H1 (cell line): ENCODE measurements at regions not wholly inside any gene's neighbourhood (a gene's known extent, or its start where the extent isn't known, plus 50 kb on each side); places are given as distances from the start of the nearest gene placed in this dataset.

ENCODE experiments used
- CTCF ChIA-PET: fragments of 300-600 bp; sonication (Branson Sonifier 250); formaldehyde crosslinking; loops from one replicate; lab custom pipeline; 2021; ENCODE audit not compliant: partially characterized antibody; lab: Charles Lee
- POLR2A ChIA-PET: fragments of 300-600 bp; sonication (Branson Sonifier 250); formaldehyde crosslinking; loops from one replicate; lab custom pipeline; 2021; ENCODE audit warnings: inconsistent platforms; ENCODE audit not compliant: partially characterized antibody; lab: Charles Lee
- DNase-seq, 2 experiments: peaks; one replicate each; pipeline versions ENCODE4 v3.0.0 to v3.0.0-alpha.2; 2010 to 2022; ENCODE audit warnings: low spot score in 2 of 2, low read depth in 1 of 2, mixed read lengths in 1 of 2
- FAIRE-seq: peaks from 2 replicates; lab custom pipeline; 2011; peaks lifted over from hg19 to GRCh38; lab: Jason Lieb, UNC
- H2AFZ ChIP-seq: 2 replicates; pipeline ENCODE4 v1.8.1; 2012; ENCODE audit warnings: low read length, inconsistent platforms
- H2AK5ac ChIP-seq: 2 replicates; pipeline ENCODE4 v1.6.1; 2013; ENCODE audit warnings: low read depth, low read length
- H2BK120ac ChIP-seq: replicated peaks from 2 replicates; pipeline ENCODE3; 2013; ENCODE audit warnings: low read depth, low read length, inconsistent platforms
- H2BK12ac ChIP-seq: 2 replicates; pipeline ENCODE4 v1.6.1; 2013; ENCODE audit warnings: low read depth, low read length
- H2BK15ac ChIP-seq: 2 replicates; pipeline ENCODE4 v1.6.1; 2013; ENCODE audit warnings: low read length
- H2BK20ac ChIP-seq: 2 replicates; pipeline ENCODE4 v1.6.1; 2013; ENCODE audit warnings: low read length
- H2BK5ac ChIP-seq: 2 replicates; pipeline ENCODE4 v1.6.1; 2013; ENCODE audit warnings: low read depth, low read length
- H3K14ac ChIP-seq: 2 replicates; pipeline ENCODE4 v1.6.1; 2013; ENCODE audit warnings: inconsistent platforms; ENCODE audit not compliant: insufficient read length
- H3K18ac ChIP-seq: 2 replicates; pipeline ENCODE4 v1.6.1; 2013; ENCODE audit warnings: low read length; ENCODE audit errors: extremely low read depth
- H3K23ac ChIP-seq: 2 replicates; pipeline ENCODE4 v1.6.1; 2013; ENCODE audit warnings: inconsistent platforms; ENCODE audit not compliant: insufficient read length
- H3K23me2 ChIP-seq: 2 replicates; pipeline ENCODE4 v1.6.1; 2013; ENCODE audit warnings: low read depth, low read length
- H3K27ac ChIP-seq: 2 replicates; pipeline ENCODE4 v1.6.1; 2011; ENCODE audit warnings: low read depth, low read length, inconsistent platforms
- H3K27me3 ChIP-seq, 4 experiments: replicated peaks in 1 of 4; 1 replicate in 1 of 4; 2 replicates in 3 of 4; pipeline versions ENCODE4 v1.6.1 to v1.8.1; 2011 to 2013; ENCODE audit warnings: low read length in 3 of 4, mild to moderate bottlenecking in 3 of 4, inconsistent platforms in 2 of 4, mixed read lengths in 2 of 4, moderate library complexity in 1 of 4; ENCODE audit not compliant: control insufficient read depth in 3 of 4, insufficient read depth in 3 of 4; ENCODE audit errors: extremely low read depth in 1 of 4
- H3K36me3 ChIP-seq, 4 experiments: 2 replicates each; pipeline versions ENCODE4 v1.6.1 to v1.8.1; 2011 to 2013; ENCODE audit warnings: mild to moderate bottlenecking in 4 of 4, low read length in 3 of 4, moderate library complexity in 2 of 4, control low read depth in 1 of 4, inconsistent platforms in 1 of 4; ENCODE audit not compliant: insufficient read depth in 4 of 4, control insufficient read depth in 2 of 4
- H3K4ac ChIP-seq: replicated peaks from 2 replicates; pipeline ENCODE3; 2013; ENCODE audit warnings: low read length, low read depth, mixed read lengths, inconsistent platforms; ENCODE audit not compliant: insufficient read length
- H3K4me1 ChIP-seq, 4 experiments: replicated peaks in 1 of 4; 1 replicate in 1 of 4; 2 replicates in 3 of 4; pipeline versions ENCODE4 v1.6.1 to v1.8.1; 2011 to 2013; ENCODE audit warnings: low read length in 3 of 4, inconsistent platforms in 2 of 4, mixed read lengths in 1 of 4; ENCODE audit not compliant: insufficient read depth in 4 of 4, control insufficient read depth in 3 of 4
- H3K4me2 ChIP-seq, 2 experiments: 2 replicates each; pipeline versions ENCODE4 v1.6.1 to v1.8.1; 2011 to 2013; ENCODE audit warnings: low read depth in 2 of 2, low read length in 2 of 2, control low read depth in 1 of 2, inconsistent platforms in 1 of 2, mild to moderate bottlenecking in 1 of 2; ENCODE audit not compliant: insufficient read depth in 1 of 2
- H3K4me3 ChIP-seq, 4 experiments: fragments of 200-600, 300-600 bp in 1 of 4; sonication (generic), shearing (Covaris generic), sonication (Bioruptor Twin) in 1 of 4; 2 replicates each; pipeline versions ENCODE4 v1.5.1 to v1.8.1; 2011 to 2016; ENCODE audit warnings: low read length in 4 of 4, low read depth in 3 of 4, control low read depth in 2 of 4, inconsistent platforms in 2 of 4, mild to moderate bottlenecking in 2 of 4, mixed read lengths in 1 of 4, moderate library complexity in 1 of 4; ENCODE audit not compliant: insufficient read depth in 2 of 4; ENCODE audit errors: extremely low read depth in 1 of 4
- H3K56ac ChIP-seq: replicated peaks from 2 replicates; pipeline ENCODE3; 2013; ENCODE audit warnings: low read depth, mild to moderate bottlenecking, mixed read lengths, low read length, inconsistent platforms; ENCODE audit not compliant: insufficient read length
- H3K79me1 ChIP-seq: 2 replicates; pipeline ENCODE4 v1.6.1; 2013; ENCODE audit warnings: low read depth, low read length, control low read depth
- H3K79me2 ChIP-seq, 2 experiments: 2 replicates each; pipeline versions ENCODE4 v1.6.1 to v1.8.1; 2012 to 2013; ENCODE audit warnings: low read length in 2 of 2, mild to moderate bottlenecking in 2 of 2, inconsistent platforms in 1 of 2; ENCODE audit not compliant: insufficient read depth in 2 of 2, control insufficient read depth in 1 of 2
- H3K9ac ChIP-seq, 4 experiments: replicated peaks in 1 of 4; 1 replicate in 1 of 4; 2 replicates in 3 of 4; pipeline versions ENCODE4 v1.6.1 to v1.8.1; 2011 to 2013; ENCODE audit warnings: low read depth in 3 of 4, low read length in 3 of 4, control low read depth in 2 of 4, mild to moderate bottlenecking in 2 of 4, moderate library complexity in 2 of 4, inconsistent platforms in 1 of 4; ENCODE audit errors: extremely low read depth in 1 of 4
- H3K9me3 ChIP-seq, 2 experiments: 2 replicates each; pipeline versions ENCODE4 v1.6.1 to v1.8.1; 2012 to 2013; ENCODE audit warnings: mild to moderate bottlenecking in 2 of 2, moderate library complexity in 2 of 2, control low read depth in 1 of 2, inconsistent platforms in 1 of 2, low read depth in 1 of 2, low read length in 1 of 2, mixed read lengths in 1 of 2; ENCODE audit not compliant: insufficient read depth in 2 of 2
- H4K20me1 ChIP-seq, 2 experiments: replicated peaks in 1 of 2; 2 replicates each; pipeline versions ENCODE3 to v1.8.1; 2011 to 2013; ENCODE audit warnings: inconsistent platforms in 2 of 2, low read length in 2 of 2, mild to moderate bottlenecking in 1 of 2; ENCODE audit not compliant: insufficient read depth in 2 of 2, control insufficient read depth in 1 of 2
- H4K5ac ChIP-seq: 2 replicates; pipeline ENCODE4 v1.6.1; 2013; ENCODE audit warnings: low read length, low read depth, mixed read lengths, inconsistent platforms; ENCODE audit not compliant: insufficient read length
- H4K8ac ChIP-seq: 2 replicates; pipeline ENCODE4 v1.8.0; 2013; ENCODE audit warnings: mild to moderate bottlenecking, moderate library complexity, low read length, inconsistent platforms; ENCODE audit not compliant: insufficient read depth; ENCODE audit errors: extremely low read depth
- H4K91ac ChIP-seq: replicated peaks from 2 replicates; pipeline ENCODE3; 2013; ENCODE audit warnings: low read length, mixed read lengths, inconsistent platforms; ENCODE audit not compliant: insufficient read length
- ASH2L ChIP-seq: fragments of 200-600, 300-600 bp; sonication (generic); IDR thresholded peaks from one replicate; pipeline ENCODE4 v1.7.1; 2017; ENCODE audit warnings: low read length
- CREB1 ChIP-seq: IDR thresholded peaks from 2 replicates; pipeline ENCODE4 v1.6.1; 2012; ENCODE audit warnings: inconsistent platforms
- CTBP2 ChIP-seq: IDR thresholded peaks from 2 replicates; pipeline ENCODE4 v1.7.0; 2011; ENCODE audit warnings: borderline replicate concordance, mild to moderate bottlenecking, moderate library complexity, mixed read lengths, low read length; ENCODE audit not compliant: insufficient read depth, insufficient read length
- GTF2F1 ChIP-seq: IDR thresholded peaks from 2 replicates; pipeline ENCODE4 v1.6.1; 2012; ENCODE audit warnings: low read depth, low read length, improper control_type of control experiment, borderline replicate concordance
- JUND ChIP-seq: IDR thresholded peaks from 2 replicates; pipeline ENCODE4 v1.6.1; 2011; ENCODE audit warnings: mild to moderate bottlenecking, improper control_type of control experiment, low read length
- KDM4A ChIP-seq: IDR thresholded peaks from one replicate; pipeline ENCODE4 v1.7.1; 2012; ENCODE audit warnings: low read depth, mild to moderate bottlenecking, moderate library complexity, low read length, inconsistent platforms; ENCODE audit not compliant: severe bottlenecking
- KDM5A ChIP-seq: fragments of 200-600 bp; IDR thresholded peaks from 2 replicates; pipeline ENCODE4 v1.7.1; 2012; ENCODE audit warnings: mild to moderate bottlenecking, low read length, inconsistent platforms, mixed read lengths
- RAD21 ChIP-seq, 2 experiments: IDR thresholded peaks in 1 of 2; conservative IDR thresholded peaks in 1 of 2; 2 replicates each; pipeline ENCODE4 v1.6.1; 2011; ENCODE audit warnings: low read depth in 2 of 2, low read length in 2 of 2, improper control_type of control experiment in 1 of 2, inconsistent platforms in 1 of 2, mild to moderate bottlenecking in 1 of 2, moderate library complexity in 1 of 2
- RBBP5 ChIP-seq: IDR thresholded peaks from 2 replicates; pipeline ENCODE4 v1.7.1; 2012; ENCODE audit warnings: low read depth, mild to moderate bottlenecking, inconsistent platforms, low read length, moderate library complexity, borderline replicate concordance
- RFX5 ChIP-seq: IDR thresholded peaks from 2 replicates; pipeline ENCODE4 v1.6.1; 2011; ENCODE audit warnings: low read depth, low read length, improper control_type of control experiment, borderline replicate concordance
- RNF2 ChIP-seq: fragments of 200-900, 300-1000 bp; sonication (generic); IDR thresholded peaks from 2 replicates; pipeline ENCODE4 v1.7.1; 2016; ENCODE audit warnings: borderline replicate concordance, low read depth, mild to moderate bottlenecking, antibody characterized with exemption, low read length; ENCODE audit not compliant: poor library complexity, severe bottlenecking; ENCODE audit errors: missing control alignments
- SIRT6 ChIP-seq: IDR thresholded peaks from one replicate; pipeline ENCODE4 v1.7.1; 2012; ENCODE audit warnings: low read length, inconsistent platforms
- SP1 ChIP-seq: IDR thresholded peaks from 2 replicates; pipeline ENCODE4 v1.6.1; 2011; ENCODE audit warnings: low read depth, low read length
- SP4 ChIP-seq: IDR thresholded peaks from 2 replicates; pipeline ENCODE4 v1.6.1; 2012; ENCODE audit warnings: low read length, inconsistent platforms
- SUZ12 ChIP-seq: fragments of 200-600 bp; sonication (generic); IDR thresholded peaks from 2 replicates; pipeline ENCODE4 v1.6.1; 2012; ENCODE audit warnings: mild to moderate bottlenecking, inconsistent platforms, low read length, moderate library complexity, mixed read lengths
- TCF12 ChIP-seq: IDR thresholded peaks from 2 replicates; pipeline ENCODE4 v1.6.1; 2011; ENCODE audit warnings: low read depth, mild to moderate bottlenecking, low read length
- WGBS, 2 experiments: shearing (Covaris generic) in 1 of 2; methylation state at CpG; one replicate each; pipeline versions ENCODE4 v1.1.6 to v1.1.7; 2013 to 2015; ENCODE audit warnings: low lambda C conversion rate in 2 of 2, mixed read lengths in 2 of 2, inconsistent platforms in 1 of 2, low coverage in 1 of 2, missing lambda C conversion rate in 1 of 2; ENCODE audit not compliant: insufficient replicate concordance in 2 of 2, insufficient coverage in 1 of 2, insufficient read length in 1 of 2; ENCODE audit errors: extremely low coverage in 1 of 2, missing lambda C conversion rate in 1 of 2; 5-methylcytosine and 5-hydroxymethylcytosine counted together

DNA sequence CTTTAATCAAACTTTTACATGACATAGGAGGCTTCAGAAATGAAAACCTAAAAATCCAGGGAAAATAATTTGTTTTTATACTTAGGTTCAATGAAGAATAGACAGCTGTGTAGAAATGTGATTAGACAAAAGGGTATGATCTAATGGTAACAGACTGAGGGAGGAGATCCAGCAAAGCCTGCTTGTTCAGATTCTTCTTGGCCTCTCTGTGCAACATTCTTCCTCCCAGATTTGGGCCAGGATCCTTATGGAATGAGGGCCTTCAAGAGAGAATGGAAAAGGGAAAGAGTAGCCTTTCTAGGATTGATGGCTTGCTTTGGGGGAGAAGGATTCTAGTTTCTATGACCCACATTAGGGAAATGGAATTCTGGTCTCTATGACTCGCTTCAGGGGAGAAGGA is 94.5 kb upstream of the G2E3 start:
- H4K5ac ChIP-seq: no peak overlapping the region
- no peak overlapping the region for H2BK5ac ChIP-seq
- H3K14ac ChIP-seq: no peak overlapping the region
- H3K79me2 ChIP-seq: no peaks in the 10 kb centered on the region
- no peak overlapping the region for H2BK20ac ChIP-seq
- H3K36me3 ChIP-seq: no peaks in the 10 kb centered on the region
- H4K8ac ChIP-seq: no peak overlapping the region
- no peak overlapping the region for H3K4ac ChIP-seq
- POLR2A ChIA-PET: no interaction called here
- H4K91ac ChIP-seq: no peak overlapping the region
- no peak overlapping the region for H3K56ac ChIP-seq
- no peak overlapping the region for H3K23ac ChIP-seq
- H3K18ac ChIP-seq: no peak overlapping the region
- H3K9ac ChIP-seq: no peak overlapping the region
- 100% methylated on average over 1 of the region's 1 CpG; no CpG with 5 or more reads in 1 of the 2 experiments for WGBS, 2 experiments
- H3K27ac ChIP-seq: no peak overlapping the region
- no peaks in the 10 kb centered on the region for H3K79me1 ChIP-seq
- H3K27me3 ChIP-seq: no peaks in the 10 kb centered on the region
- no peak overlapping the region for H2AFZ ChIP-seq
- H4K20me1 ChIP-seq: no peaks in the 10 kb centered on the region
- CTCF ChIA-PET: no interaction called here
- H3K4me2 ChIP-seq: no peak overlapping the region
- H3K4me3 ChIP-seq: no peak overlapping the region
- no peak overlapping the region for H2AK5ac ChIP-seq
- no peaks in the 10 kb centered on the region for H3K23me2 ChIP-seq
- no peaks in the 10 kb centered on the region for H3K9me3 ChIP-seq
- no peak for DNase-seq
- 0 out of 7 replicates have a peak, but pooled peaks cover 0 to 2% (median 0%) of the 10 kb centered on the region in 4 experiments for H3K4me1 ChIP-seq
- no peak for FAIRE-seq
- H2BK12ac ChIP-seq: no peak overlapping the region
- H2BK15ac ChIP-seq: no peak overlapping the region
- no peak overlapping the region for H2BK120ac ChIP-seq
- TF ChIP-seq SIRT6 (no peak), ASH2L (no peak), SUZ12 (no peak), CTBP2 (no peak), RAD21 (IDR thresholded peaks at IDR 0.05 in 1 of 2, conservative IDR thresholded peaks at IDR 0.05 in 1 of 2; ENCODE audit: low read depth in 2 of 2, low read length in 2 of 2) (no peak), RFX5 (no peak), SP4 (no peak), KDM4A (no peak), TCF12 (no peak), CREB1 (no peak), GTF2F1 (no peak), RNF2 (no peak), RBBP5 (no peak), KDM5A (no peak), SP1 (no peak), JUND (no peak)
